GM23338 (cell line): ENCODE measurements at regions not wholly inside any gene's neighbourhood (a gene's known extent, or its start where the extent isn't known, plus 50 kb on each side); places are given as distances from the start of the nearest gene placed in this dataset.

Experiments used
- ATAC-seq: fragments of 200-7000 bp; cut with Tn5 transposase; 3 replicates; pipeline ENCODE4 v1.9.1; 2020
- DNase-seq: peaks from one replicate; pipeline ENCODE4 v3.0.0-alpha.2; 2015; ENCODE audit warnings: low spot score
- H2AFZ ChIP-seq: fragments of 200-600 bp; sonication (generic); 2 replicates; pipeline ENCODE4 v1.8.0; 2016; ENCODE audit warnings: antibody characterized with exemption, mild to moderate bottlenecking, moderate library complexity
- H3F3A ChIP-seq: fragments of 200-600 bp; sonication (generic); replicated peaks from 2 replicates; pipeline ENCODE4 v1.8.0; 2017; ENCODE audit warnings: antibody characterized with exemption, mixed run types, low read depth
- H3K27ac ChIP-seq: fragments of 200-600 bp; sonication (generic); 2 replicates; pipeline ENCODE4 v1.6.1; 2016; ENCODE audit warnings: low read depth
- H3K27me3 ChIP-seq: fragments of 200-600 bp; sonication (generic); 2 replicates; pipeline ENCODE4 v1.8.0; 2016; ENCODE audit warnings: mild to moderate bottlenecking, mixed run types, moderate library complexity; ENCODE audit not compliant: insufficient read depth
- H3K36me3 ChIP-seq: fragments of 200-600 bp; sonication (generic); 2 replicates; pipeline ENCODE4 v1.8.0; 2016; ENCODE audit warnings: mild to moderate bottlenecking; ENCODE audit not compliant: insufficient read depth
- H3K4me1 ChIP-seq: fragments of 200-600 bp; sonication (generic); 2 replicates; pipeline ENCODE4 v1.8.0; 2016; ENCODE audit warnings: mild to moderate bottlenecking, moderate library complexity; ENCODE audit not compliant: insufficient read depth
- H3K4me2 ChIP-seq: fragments of 200-600 bp; sonication (generic); 2 replicates; pipeline ENCODE4 v1.7.1; 2017; ENCODE audit warnings: mixed run types
- H3K4me3 ChIP-seq: fragments of 200-600 bp; sonication (generic); 2 replicates; pipeline ENCODE4 v1.6.1; 2016; ENCODE audit warnings: mixed run types
- H3K79me2 ChIP-seq: fragments of 200-600 bp; sonication (generic); replicated peaks from 2 replicates; pipeline ENCODE4 v1.8.0; 2017; ENCODE audit warnings: mild to moderate bottlenecking; ENCODE audit not compliant: insufficient read depth
- H3K9me2 ChIP-seq: fragments of 200-600 bp; sonication (generic); 2 replicates; pipeline ENCODE4 v1.8.0; 2017; ENCODE audit not compliant: insufficient read depth
- H4K20me1 ChIP-seq: fragments of 200-600 bp; sonication (generic); replicated peaks from 2 replicates; pipeline ENCODE4 v1.8.0; 2017; ENCODE audit warnings: mild to moderate bottlenecking; ENCODE audit not compliant: insufficient read depth
- H3K27ac Mint-ChIP-seq: 2 replicates; pipeline ENCODE4 v1.8.0; 2020; ENCODE audit warnings: inconsistent platforms, mild to moderate bottlenecking, moderate library complexity, mixed read lengths
- H3K27me3 Mint-ChIP-seq: 3 replicates; pipeline ENCODE4 v1.8.0; 2022; ENCODE audit warnings: low read depth, mild to moderate bottlenecking, moderate library complexity, mixed read lengths, inconsistent platforms; ENCODE audit not compliant: insufficient read depth, poor library complexity
- H3K36me3 Mint-ChIP-seq: 3 replicates; pipeline ENCODE4 v1.8.0; 2021; ENCODE audit warnings: low read depth, mild to moderate bottlenecking, inconsistent platforms, moderate library complexity, mixed read lengths
- H3K4me1 Mint-ChIP-seq: 3 replicates; pipeline ENCODE4 v1.8.0; 2020; ENCODE audit warnings: mild to moderate bottlenecking, inconsistent platforms, mixed read lengths
- H3K4me3 Mint-ChIP-seq: 3 replicates; pipeline ENCODE4 v1.8.0; 2021; ENCODE audit warnings: moderate library complexity, mild to moderate bottlenecking, inconsistent platforms, mixed read lengths
- H3K9me3 Mint-ChIP-seq: 3 replicates; pipeline ENCODE4 v1.8.0; 2020; ENCODE audit warnings: moderate library complexity, mild to moderate bottlenecking, inconsistent platforms, mixed read lengths
- CREB1 ChIP-seq: fragments of 250-450 bp; sonication (Bioruptor Pico); IDR thresholded peaks from 2 replicates; pipeline ENCODE4 v1.5.0; 2020; ENCODE audit warnings: low read depth, mild to moderate bottlenecking, moderate library complexity
- CTCF ChIP-seq, 2 experiments: fragments of 200-600 bp in 1 of 2; sonication (generic) in 1 of 2; conservative IDR thresholded peaks; 2 replicates each; pipeline versions ENCODE4 v1.5.1 to v1.6.1; 2016 to 2017; ENCODE audit warnings: antibody characterized with exemption in 2 of 2, low read depth in 2 of 2, mild to moderate bottlenecking in 2 of 2, moderate library complexity in 1 of 2
- ETS1 ChIP-seq: IDR thresholded peaks from 2 replicates; pipeline ENCODE4 v1.6.1; 2016; ENCODE audit warnings: antibody characterized with exemption
- EZH2 ChIP-seq: fragments of 200-600 bp; sonication (generic); IDR thresholded peaks from one replicate; pipeline ENCODE4 v1.8.0; 2017; ENCODE audit warnings: antibody characterized with exemption, mild to moderate bottlenecking, low read depth; ENCODE audit not compliant: unreplicated experiment
- EZH2phosphoT487 ChIP-seq: fragments of 200-600 bp; sonication (generic); IDR thresholded peaks from one replicate; pipeline ENCODE4 v1.8.1; 2018; ENCODE audit warnings: antibody characterized with exemption; ENCODE audit not compliant: unreplicated experiment
- JUNB ChIP-seq: IDR thresholded peaks from one replicate; pipeline ENCODE4 v1.6.1; 2016; ENCODE audit warnings: antibody characterized with exemption; ENCODE audit not compliant: unreplicated experiment
- NANOG ChIP-seq: IDR thresholded peaks from 2 replicates; pipeline ENCODE4 v1.6.1; 2016; ENCODE audit warnings: antibody characterized with exemption, borderline replicate concordance
- POLR2AphosphoS5 ChIP-seq: IDR thresholded peaks from 2 replicates; pipeline ENCODE4 v1.6.1; 2016; ENCODE audit warnings: antibody characterized with exemption, low read depth
- REST ChIP-seq: IDR thresholded peaks from one replicate; pipeline ENCODE4 v1.6.1; 2018; ENCODE audit warnings: antibody characterized with exemption; ENCODE audit not compliant: unreplicated experiment
- STAT1 ChIP-seq: IDR thresholded peaks from one replicate; pipeline ENCODE4 v1.6.1; 2016; ENCODE audit warnings: antibody characterized with exemption; ENCODE audit not compliant: unreplicated experiment
- ZNF114 ChIP-seq: fragments of 250-450 bp; sonication (Bioruptor Pico); IDR thresholded peaks from 2 replicates; pipeline ENCODE4 v1.5.0; 2020; ENCODE audit warnings: mild to moderate bottlenecking, moderate library complexity
- ZNF331 ChIP-seq: fragments of 250-450 bp; sonication (Bioruptor Pico); IDR thresholded peaks from 2 replicates; pipeline ENCODE4 v1.5.0; 2020; ENCODE audit warnings: low read depth, mild to moderate bottlenecking, moderate library complexity

GRCh38 chr20:24147961-24148360, 159.4 kb upstream of the GGTLC1 start:
- no peak overlapping the region for H3K4me3 Mint-ChIP-seq
- no peaks in the 10 kb centered on the region for H3K27me3 ChIP-seq
- H3K4me3 ChIP-seq, result no peak overlapping the region
- DNase-seq (no peak), ATAC-seq (no peak)
- peaks cover 1% of the 10 kb centered on the region; the same call in 2 of the 3 replicates for H3K9me3 Mint-ChIP-seq
- H3K27ac ChIP-seq, result no peak overlapping the region
- no peak overlapping the region for H3K4me2 ChIP-seq
- TF ChIP-seq CTCF (conservative IDR thresholded peaks at IDR 0.05; ENCODE audit: low read depth in 2 of 2), result no peak
- no peak for TF ChIP-seq STAT1
- no peak for TF ChIP-seq ETS1
- TF ChIP-seq EZH2, result no peak
- no peak for TF ChIP-seq POLR2AphosphoS5
- TF ChIP-seq EZH2phosphoT487, result no peak
- no peak for TF ChIP-seq ZNF114 (CRISPR knock-in tag)
- no peak for TF ChIP-seq ZNF331
- no peak for TF ChIP-seq CREB1 (CRISPR knock-in tag)
- TF ChIP-seq REST, result no peak
- no peak for TF ChIP-seq NANOG
- no peak for TF ChIP-seq JUNB
- no peaks in the 10 kb centered on the region for H3F3A ChIP-seq
- H4K20me1 ChIP-seq, result no peaks in the 10 kb centered on the region
- no peaks in the 10 kb centered on the region for H3K4me1 ChIP-seq
- no peaks in the 10 kb centered on the region for H3K79me2 ChIP-seq
- peaks cover under 1% of the 10 kb centered on the region; the same call in 2 of the 3 replicates for H3K4me1 Mint-ChIP-seq
- H3K36me3 ChIP-seq, result no peaks in the 10 kb centered on the region
- peaks cover 5% of the 10 kb centered on the region; the same call in 1 of the 2 replicates for H3K9me2 ChIP-seq
- H3K27ac Mint-ChIP-seq, result no peak overlapping the region
- peaks cover 3% of the 10 kb centered on the region for H3K27me3 Mint-ChIP-seq
- no peaks in the 10 kb centered on the region for H3K36me3 Mint-ChIP-seq
- no peak overlapping the region for H2AFZ ChIP-seq
